Mesenchymal stem cell (in vitro differentiated cells and primary cell): ENCODE measurements at regions not wholly inside any gene's neighbourhood (a gene's known extent, or its start where the extent isn't known, plus 50 kb on each side); places are given as distances from the start of the nearest gene placed in this dataset.
A peak's percentile ranks its signal among the peaks of the same experiment; 100 is the strongest.

Experiments
- DNase-seq: peaks from one replicate; pipeline ENCODE4 v3.0.0-alpha.2; 2013
- H2AFZ ChIP-seq: one replicate; pipeline ENCODE4 v1.6.1; 2013; ENCODE audit warnings: low read depth, mild to moderate bottlenecking, control low read depth, inconsistent platforms, low read length, moderate library complexity
- H2AK5ac ChIP-seq: 2 replicates; pipeline ENCODE4 v1.6.1; 2013; ENCODE audit warnings: low read length, moderate library complexity, mild to moderate bottlenecking, inconsistent platforms; ENCODE audit not compliant: severe bottlenecking
- H2BK120ac ChIP-seq: one replicate; pipeline ENCODE4 v1.6.1; 2013; ENCODE audit warnings: low read depth, mild to moderate bottlenecking, inconsistent platforms, low read length, moderate library complexity
- H2BK12ac ChIP-seq, 2 experiments: one replicate each; pipeline ENCODE4 v1.6.1; 2013; ENCODE audit warnings: inconsistent platforms in 2 of 2, low read length in 2 of 2, mild to moderate bottlenecking in 2 of 2, moderate library complexity in 2 of 2, control low read depth in 1 of 2
- H2BK15ac ChIP-seq: one replicate; pipeline ENCODE4 v1.6.1; 2013; ENCODE audit warnings: mild to moderate bottlenecking, low read depth, inconsistent platforms; ENCODE audit not compliant: poor library complexity, severe bottlenecking
- H2BK5ac ChIP-seq: 2 replicates; pipeline ENCODE4 v1.6.1; 2013; ENCODE audit warnings: low read depth, mild to moderate bottlenecking, low read length, control low read depth, inconsistent platforms; ENCODE audit not compliant: poor library complexity, severe bottlenecking
- H3K14ac ChIP-seq, 2 experiments: one replicate each; pipeline ENCODE4 v1.6.1; 2013; ENCODE audit warnings: inconsistent platforms in 2 of 2, low read length in 2 of 2, control low read depth in 1 of 2, mild to moderate bottlenecking in 1 of 2, moderate library complexity in 1 of 2
- H3K18ac ChIP-seq, 2 experiments: one replicate each; pipeline ENCODE4 v1.6.1; 2013; ENCODE audit warnings: inconsistent platforms in 2 of 2, low read length in 2 of 2, control low read depth in 1 of 2, low read depth in 1 of 2, mild to moderate bottlenecking in 1 of 2
- H3K23ac ChIP-seq, 2 experiments: one replicate each; pipeline ENCODE4 v1.6.1; 2013; ENCODE audit warnings: inconsistent platforms in 2 of 2, low read length in 2 of 2, mild to moderate bottlenecking in 2 of 2, moderate library complexity in 2 of 2, control low read depth in 1 of 2
- H3K27ac ChIP-seq: 2 replicates; pipeline ENCODE4 v1.5.1; 2013; ENCODE audit warnings: mild to moderate bottlenecking, moderate library complexity, low read length, control low read depth, inconsistent platforms; ENCODE audit not compliant: poor library complexity, severe bottlenecking
- H3K27me3 ChIP-seq, 2 experiments: 2 replicates each; pipeline versions ENCODE4 v1.6.1 to v1.7.0; 2013; ENCODE audit warnings: low read length in 2 of 2, mild to moderate bottlenecking in 2 of 2, moderate library complexity in 2 of 2, control low read depth in 1 of 2, inconsistent platforms in 1 of 2; ENCODE audit not compliant: control insufficient read depth in 1 of 2, insufficient read depth in 1 of 2
- H3K36me3 ChIP-seq, 2 experiments: 2 replicates each; pipeline versions ENCODE4 v1.6.1 to v1.7.0; 2013; ENCODE audit warnings: low read length in 2 of 2, control low read depth in 1 of 2, inconsistent platforms in 1 of 2, low read depth in 1 of 2, mild to moderate bottlenecking in 1 of 2; ENCODE audit not compliant: insufficient read depth in 2 of 2, control insufficient read depth in 1 of 2
- H3K4ac ChIP-seq, 2 experiments: one replicate each; pipeline ENCODE4 v1.6.1; 2013; ENCODE audit warnings: inconsistent platforms in 2 of 2, low read length in 2 of 2, mild to moderate bottlenecking in 2 of 2, moderate library complexity in 2 of 2, control low read depth in 1 of 2, low read depth in 1 of 2
- H3K4me1 ChIP-seq: 2 replicates; pipeline ENCODE4 v1.6.1; 2013; ENCODE audit warnings: low read depth, low read length, control low read depth; ENCODE audit not compliant: control insufficient read depth, insufficient read depth
- H3K4me2 ChIP-seq: 2 replicates; pipeline ENCODE4 v1.6.1; 2013; ENCODE audit warnings: low read length, mild to moderate bottlenecking, inconsistent platforms; ENCODE audit not compliant: poor library complexity, severe bottlenecking
- H3K4me3 ChIP-seq, 2 experiments: 2 replicates each; pipeline versions ENCODE4 v1.5.1 to v1.7.0; 2013; ENCODE audit warnings: low read length in 2 of 2, mild to moderate bottlenecking in 2 of 2, control low read depth in 1 of 2, low read depth in 1 of 2; ENCODE audit not compliant: insufficient read depth in 1 of 2
- H3K79me1 ChIP-seq: replicated peaks from 2 replicates; pipeline ENCODE4 v1.6.1; 2013; ENCODE audit warnings: mild to moderate bottlenecking, control low read depth, low read length, inconsistent platforms; ENCODE audit not compliant: poor library complexity, severe bottlenecking
- H3K9ac ChIP-seq: 2 replicates; pipeline ENCODE4 v1.7.0; 2013; ENCODE audit warnings: mild to moderate bottlenecking, low read length, moderate library complexity
- H3K9me3 ChIP-seq: 2 replicates; pipeline ENCODE4 v1.7.0; 2013; ENCODE audit warnings: mild to moderate bottlenecking, low read length; ENCODE audit not compliant: control insufficient read depth
- H4K8ac ChIP-seq: one replicate; pipeline ENCODE4 v1.6.1; 2013; ENCODE audit warnings: inconsistent platforms, mild to moderate bottlenecking, low read length, moderate library complexity
- H4K91ac ChIP-seq: one replicate; pipeline ENCODE4 v1.6.1; 2013; ENCODE audit warnings: mild to moderate bottlenecking, low read length, inconsistent platforms
- WGBS: methylation state at CpG from one replicate; pipeline ENCODE4 v1.1.7; 2013; ENCODE audit warnings: mixed read lengths; 5-methylcytosine and 5-hydroxymethylcytosine counted together

GRCh38 chr18:11305507-11305906, 156.1 kb upstream of the PIEZO2 start:
- no peak overlapping the region for H3K4me2 ChIP-seq
- H3K4me1 ChIP-seq = no peaks in the 10 kb centered on the region
- H3K4ac ChIP-seq = no peak overlapping the region
- no peak overlapping the region for H2BK5ac ChIP-seq
- H2BK12ac ChIP-seq = no peak overlapping the region
- no peak overlapping the region for H4K8ac ChIP-seq
- no peak overlapping the region for H2AK5ac ChIP-seq
- no peak overlapping the region for H3K4me3 ChIP-seq
- H3K27me3 ChIP-seq = peaks cover 0 to 2% of the 10 kb centered on the region in 2 experiments
- no peak overlapping the region for H3K9ac ChIP-seq
- H2BK15ac ChIP-seq = no peak overlapping the region
- peaks cover 6% of the 10 kb centered on the region for H3K9me3 ChIP-seq
- DNase-seq = no peak
- no peak overlapping the region for H2BK120ac ChIP-seq
- no peak overlapping the region for H4K91ac ChIP-seq
- 91% methylated on average over 2 of the region's 2 CpGs for WGBS
- H3K79me1 ChIP-seq = no peaks in the 10 kb centered on the region
- no peak overlapping the region for H3K27ac ChIP-seq
- H3K18ac ChIP-seq = no peak overlapping the region
- H2AFZ ChIP-seq = no peak overlapping the region
- peak overlapping the region in 1 of 2 experiments; percentile 3 for H3K14ac ChIP-seq
- no peak overlapping the region for H3K23ac ChIP-seq
- H3K36me3 ChIP-seq = no peaks in the 10 kb centered on the region

GRCh38 chr18:11304928-11305327, 155.6 kb upstream of the PIEZO2 start:
- Histone ChIP-seq H3K4me3 (no peak overlapping the region), H2BK120ac (no peak overlapping the region), H2AK5ac (no peak overlapping the region), H3K14ac (peak overlapping the region in 1 of 2 experiments; percentile 57), H3K23ac (no peak overlapping the region), H2BK12ac (no peak overlapping the region), H3K9me3 (peaks cover 7% of the 10 kb centered on the region), H2AFZ (no peak overlapping the region), H2BK15ac (no peak overlapping the region), H4K91ac (no peak overlapping the region), H3K36me3 (no peaks in the 10 kb centered on the region), H2BK5ac (no peak overlapping the region), H3K9ac (no peak overlapping the region), H3K18ac (no peak overlapping the region), H3K79me1 (no peaks in the 10 kb centered on the region), H3K4ac (no peak overlapping the region), H4K8ac (no peak overlapping the region), H3K27me3 (peaks cover 0 to 3% of the 10 kb centered on the region in 2 experiments), H3K4me1 (no peaks in the 10 kb centered on the region), H3K4me2 (no peak overlapping the region), H3K27ac (no peak overlapping the region)
- 91% methylated on average over 3 of the region's 4 CpGs for WGBS
- no peak for DNase-seq

- H2BK15ac ChIP-seq = no peak overlapping the region
- H3K23ac ChIP-seq = no peak overlapping the region
- no peak for DNase-seq
- no peak overlapping the region for H3K4me3 ChIP-seq
- no peaks in the 10 kb centered on the region for H3K36me3 ChIP-seq
- WGBS = 83% methylated on average over 1 of the region's 1 CpG
- no peaks in the 10 kb centered on the region for H3K79me1 ChIP-seq
- no peak overlapping the region for H4K91ac ChIP-seq
- H3K4me1 ChIP-seq = no peaks in the 10 kb centered on the region
- H3K9me3 ChIP-seq = peaks cover 7% of the 10 kb centered on the region
- H4K8ac ChIP-seq = no peak overlapping the region
- H3K27me3 ChIP-seq = peaks cover 0 to 9% of the 10 kb centered on the region in 2 experiments
- no peak overlapping the region for H3K14ac ChIP-seq
- H3K4ac ChIP-seq = no peak overlapping the region
- H3K18ac ChIP-seq = no peak overlapping the region
- H2AK5ac ChIP-seq = no peak overlapping the region
- no peak overlapping the region for H2BK12ac ChIP-seq
- no peak overlapping the region for H3K4me2 ChIP-seq
- no peak overlapping the region for H2AFZ ChIP-seq
- no peak overlapping the region for H2BK5ac ChIP-seq
- no peak overlapping the region for H3K9ac ChIP-seq
- H2BK120ac ChIP-seq = no peak overlapping the region
- no peak overlapping the region for H3K27ac ChIP-seq
These were observed 147.6 kb upstream of the PIEZO2 start for GRCh38 chr18:11296946-11297345.

GRCh38 chr18:11293794-11294193, 144.4 kb upstream of the PIEZO2 start:
- Histone ChIP-seq H2BK12ac (no peak overlapping the region), H4K91ac (no peak overlapping the region), H3K27ac (no peak overlapping the region), H3K79me1 (no peaks in the 10 kb centered on the region), H2AFZ (no peak overlapping the region), H3K9ac (no peak overlapping the region), H3K18ac (no peak overlapping the region), H3K4me1 (no peaks in the 10 kb centered on the region), H3K4ac (no peak overlapping the region), H3K4me2 (no peak overlapping the region), H3K14ac (no peak overlapping the region), H3K36me3 (no peaks in the 10 kb centered on the region), H2BK120ac (no peak overlapping the region), H3K4me3 (no peak overlapping the region), H2BK5ac (no peak overlapping the region), H3K23ac (no peak overlapping the region), H2AK5ac (no peak overlapping the region), H2BK15ac (no peak overlapping the region), H3K27me3 (peaks cover 0 to 6% of the 10 kb centered on the region in 2 experiments), H3K9me3 (no peaks in the 10 kb centered on the region), H4K8ac (no peak overlapping the region)
- 87% methylated on average over 2 of the region's 2 CpGs for WGBS
- no peak for DNase-seq
